H1 (cell line): ENCODE measurements at regions not wholly inside any gene's neighbourhood (a gene's known extent, or its start where the extent isn't known, plus 50 kb on each side); places are given as distances from the start of the nearest gene placed in this dataset.

ENCODE experiments used
- ASH2L ChIP-seq: fragments of 200-600, 300-600 bp; sonication (generic); IDR thresholded peaks from one replicate; pipeline ENCODE4 v1.7.1; 2017; ENCODE audit warnings: low read length

GRCh38 chr17:33858682-33859081 is 396.4 kb upstream of the CCL2 start (continued):
- TF ChIP-seq ASH2L: no peak
